ENCODE measurements at regions not wholly inside any gene's neighbourhood (a gene's known extent, or its start where the extent isn't known, plus 50 kb on each side); places are given as distances from the start of the nearest gene placed in this dataset.
A peak's percentile ranks its signal among the peaks of the same experiment; 100 is the strongest.

DNA sequence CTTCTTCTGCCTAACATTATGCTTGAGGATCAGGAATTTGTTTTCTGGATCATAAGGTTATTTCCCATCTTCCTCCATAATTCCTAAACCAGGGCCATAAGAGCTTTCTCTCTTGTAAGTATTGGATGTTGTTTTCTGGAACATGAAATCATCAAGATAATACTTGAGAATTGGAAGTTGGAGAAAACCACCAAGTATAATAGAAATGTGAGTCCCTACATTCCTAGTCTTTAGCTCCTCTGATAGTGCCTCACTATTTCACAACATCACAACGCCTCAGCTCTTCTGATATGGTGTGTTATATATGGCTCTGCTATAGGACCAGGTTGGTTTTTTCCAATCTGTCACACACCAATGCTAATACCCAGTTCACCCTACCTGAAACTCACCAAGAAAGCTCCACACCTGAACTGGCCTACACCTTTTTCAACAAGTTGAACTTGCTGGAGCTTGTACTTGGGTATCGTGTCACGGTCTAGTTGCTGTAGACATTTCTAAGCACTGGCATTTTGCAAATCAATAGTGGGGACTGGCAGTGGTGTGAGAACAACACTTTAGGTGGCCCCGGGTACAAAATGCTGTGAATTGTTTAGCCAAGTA is 141.1 kb downstream of the ACTBL2 start:
- DNase-seq, result no peak

GRCh38 chr5:57340681-57341080 is 141.9 kb downstream of the ACTBL2 start:
- Histone ChIP-seq H3K27me3 (replicated peaks; ENCODE audit: control insufficient read depth, insufficient read depth, low read length) (no peaks in the 10 kb centered on the region), H3K36me3 (ENCODE audit: control insufficient read depth, insufficient read depth, low read length) (no peaks in the 10 kb centered on the region), H3K4me3 (ENCODE audit: low read depth, low read length) (no peak overlapping the region), H3K9me3 (no peaks in the 10 kb centered on the region), H3K4me1 (peaks cover 37% of the 10 kb centered on the region)
- DNase-seq, result no peak
- peak overlapping the region; percentile 53 for H3K27ac Mint-ChIP-seq (ENCODE audit: unreplicated experiment)
- H3K4me1 Mint-ChIP-seq (ENCODE audit: low read depth, unreplicated experiment), result peaks cover 17% of the 10 kb centered on the region
- no peaks in the 10 kb centered on the region for H3K9me3 Mint-ChIP-seq (ENCODE audit: unreplicated experiment)
- no peak overlapping the region for H3K4me3 Mint-ChIP-seq (ENCODE audit: unreplicated experiment)
- TF ChIP-seq, protein P1, sequence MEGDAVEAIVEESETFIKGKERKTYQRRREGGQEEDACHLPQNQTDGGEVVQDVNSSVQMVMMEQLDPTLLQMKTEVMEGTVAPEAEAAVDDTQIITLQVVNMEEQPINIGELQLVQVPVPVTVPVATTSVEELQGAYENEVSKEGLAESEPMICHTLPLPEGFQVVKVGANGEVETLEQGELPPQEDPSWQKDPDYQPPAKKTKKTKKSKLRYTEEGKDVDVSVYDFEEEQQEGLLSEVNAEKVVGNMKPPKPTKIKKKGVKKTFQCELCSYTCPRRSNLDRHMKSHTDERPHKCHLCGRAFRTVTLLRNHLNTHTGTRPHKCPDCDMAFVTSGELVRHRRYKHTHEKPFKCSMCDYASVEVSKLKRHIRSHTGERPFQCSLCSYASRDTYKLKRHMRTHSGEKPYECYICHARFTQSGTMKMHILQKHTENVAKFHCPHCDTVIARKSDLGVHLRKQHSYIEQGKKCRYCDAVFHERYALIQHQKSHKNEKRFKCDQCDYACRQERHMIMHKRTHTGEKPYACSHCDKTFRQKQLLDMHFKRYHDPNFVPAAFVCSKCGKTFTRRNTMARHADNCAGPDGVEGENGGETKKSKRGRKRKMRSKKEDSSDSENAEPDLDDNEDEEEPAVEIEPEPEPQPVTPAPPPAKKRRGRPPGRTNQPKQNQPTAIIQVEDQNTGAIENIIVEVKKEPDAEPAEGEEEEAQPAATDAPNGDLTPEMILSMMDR (IDR thresholded peaks at IDR 0.05; ENCODE audit: insufficient read depth in 1 of 2, low read depth in 1 of 2, low read length in 1 of 2, severe bottlenecking in 1 of 2, unreplicated experiment in 1 of 2), result no peak
- POLR2A ChIA-PET, result interaction anchor here (0.7 kb wide), 1 partner anchor 406 kb away, joined by 4 read pairs; no protein-coding TSS in a partner anchor
- no peaks in the 10 kb centered on the region for H3K27me3 Mint-ChIP-seq (ENCODE audit: insufficient read depth, unreplicated experiment)
- CTCF ChIA-PET, result no interaction called here
- intact Hi-C loops (cut with micrococcal nuclease; ENCODE audit: unreplicated experiment), result no loop called here
- no peaks in the 10 kb centered on the region for H3K36me3 Mint-ChIP-seq (ENCODE audit: insufficient read depth, unreplicated experiment)
- BruUV-seq (replicated peaks), result no TSS peak

More for the DNA sequence above, 141.1 kb downstream of the ACTBL2 start:
- H3K4me3 ChIP-seq (ENCODE audit: low read depth, low read length), result no peak overlapping the region
- Mint-ChIP-seq H3K27ac (ENCODE audit: unreplicated experiment) (peak overlapping the region; percentile 53), H3K9me3 (ENCODE audit: unreplicated experiment) (no peaks in the 10 kb centered on the region), H3K36me3 (ENCODE audit: insufficient read depth, unreplicated experiment) (no peaks in the 10 kb centered on the region), H3K27me3 (ENCODE audit: insufficient read depth, unreplicated experiment) (no peaks in the 10 kb centered on the region), H3K4me3 (ENCODE audit: unreplicated experiment) (no peak overlapping the region), H3K4me1 (ENCODE audit: low read depth, unreplicated experiment) (peaks cover 17% of the 10 kb centered on the region)
- peaks cover 35% of the 10 kb centered on the region for H3K4me1 ChIP-seq
- intact Hi-C loops (cut with micrococcal nuclease; ENCODE audit: unreplicated experiment), result no loop called here
- no peaks in the 10 kb centered on the region for H3K36me3 ChIP-seq (ENCODE audit: control insufficient read depth, insufficient read depth, low read length)
- TF ChIP-seq, protein P1 (IDR thresholded peaks at IDR 0.05; ENCODE audit: insufficient read depth in 1 of 2, low read depth in 1 of 2, low read length in 1 of 2, severe bottlenecking in 1 of 2, unreplicated experiment in 1 of 2), result no peak
- ChIA-PET CTCF (no interaction called here), POLR2A (interaction anchor here (0.7 kb wide), 1 partner anchor 405 kb away, joined by 4 read pairs; no protein-coding TSS in a partner anchor)
- no peaks in the 10 kb centered on the region for H3K9me3 ChIP-seq
- BruUV-seq (replicated peaks), result no TSS peak
- no peaks in the 10 kb centered on the region for H3K27me3 ChIP-seq (replicated peaks; ENCODE audit: control insufficient read depth, insufficient read depth, low read length)

GRCh38 chr5:57339521-57339920 is 143.1 kb downstream of the ACTBL2 start:
- BruUV-seq (replicated peaks), result no TSS peak
- Mint-ChIP-seq H3K4me3 (ENCODE audit: unreplicated experiment) (no peak overlapping the region), H3K27ac (ENCODE audit: unreplicated experiment) (peak overlapping the region; percentile 61), H3K27me3 (ENCODE audit: insufficient read depth, unreplicated experiment) (no peaks in the 10 kb centered on the region), H3K4me1 (ENCODE audit: low read depth, unreplicated experiment) (peaks cover 17% of the 10 kb centered on the region), H3K9me3 (ENCODE audit: unreplicated experiment) (no peaks in the 10 kb centered on the region), H3K36me3 (ENCODE audit: insufficient read depth, unreplicated experiment) (no peaks in the 10 kb centered on the region)
- TF ChIP-seq, protein P1 (IDR thresholded peaks at IDR 0.05; ENCODE audit: insufficient read depth in 1 of 2, low read depth in 1 of 2, low read length in 1 of 2, severe bottlenecking in 1 of 2, unreplicated experiment in 1 of 2), result no peak
- no peaks in the 10 kb centered on the region for H3K27me3 ChIP-seq (replicated peaks; ENCODE audit: control insufficient read depth, insufficient read depth, low read length)
- H3K4me3 ChIP-seq (ENCODE audit: low read depth, low read length), result no peak overlapping the region
- peaks cover 49% of the 10 kb centered on the region for H3K4me1 ChIP-seq
- no peak for DNase-seq
- no peaks in the 10 kb centered on the region for H3K9me3 ChIP-seq
- intact Hi-C loops (cut with micrococcal nuclease; ENCODE audit: unreplicated experiment), result loop anchor here (2.0 to 5.0 kb wide), 4 partner anchors 41 to 98 kb away; no protein-coding TSS in a partner anchor
- ChIA-PET POLR2A (interaction anchor here (0.6 kb wide), 1 partner anchor 139 kb away, joined by 8 read pairs; no protein-coding TSS in a partner anchor), CTCF (interaction anchor here (0.6 to 1.7 kb wide), 6 partner anchors 20 to 311 kb away, joined by 3 to 9 read pairs (median 4); no protein-coding TSS in a partner anchor)
- H3K36me3 ChIP-seq (ENCODE audit: control insufficient read depth, insufficient read depth, low read length), result no peaks in the 10 kb centered on the region

All from Caco-2 (cell line).